ENCODE measurements at regions not wholly inside any gene's neighbourhood (a gene's known extent, or its start where the extent isn't known, plus 50 kb on each side); places are given as distances from the start of the nearest gene placed in this dataset.
A peak's percentile ranks its signal among the peaks of the same experiment; 100 is the strongest.
"Not testable (repeated sequence)": the region's sequence is repeated elsewhere in the genome, so short reads cannot be mapped to it uniquely, and the experiment has no call there.

DNA sequence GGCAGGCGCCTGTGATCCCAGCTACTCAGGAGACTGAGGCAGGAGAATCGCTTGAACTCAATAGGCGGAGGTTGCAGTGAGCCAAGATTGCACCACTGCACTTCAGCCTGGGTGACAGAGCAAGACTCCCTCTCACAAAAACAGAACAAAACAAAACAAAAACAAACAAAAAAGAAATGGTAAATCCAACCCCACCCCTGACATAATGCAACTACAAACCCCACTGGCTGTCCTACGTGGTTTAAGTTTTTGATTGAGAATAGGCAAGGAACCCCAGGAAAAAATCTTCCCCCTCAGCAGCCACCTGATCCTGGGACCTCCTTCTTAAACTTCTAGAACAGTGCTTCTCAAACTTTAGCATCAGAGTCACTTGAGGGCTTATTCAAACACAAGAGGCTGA is 123.1 kb downstream of the TRIM27 start:
- not testable (repeated sequence) for DNase-seq (ENCODE audit: low read depth, low spot score)

DNA sequence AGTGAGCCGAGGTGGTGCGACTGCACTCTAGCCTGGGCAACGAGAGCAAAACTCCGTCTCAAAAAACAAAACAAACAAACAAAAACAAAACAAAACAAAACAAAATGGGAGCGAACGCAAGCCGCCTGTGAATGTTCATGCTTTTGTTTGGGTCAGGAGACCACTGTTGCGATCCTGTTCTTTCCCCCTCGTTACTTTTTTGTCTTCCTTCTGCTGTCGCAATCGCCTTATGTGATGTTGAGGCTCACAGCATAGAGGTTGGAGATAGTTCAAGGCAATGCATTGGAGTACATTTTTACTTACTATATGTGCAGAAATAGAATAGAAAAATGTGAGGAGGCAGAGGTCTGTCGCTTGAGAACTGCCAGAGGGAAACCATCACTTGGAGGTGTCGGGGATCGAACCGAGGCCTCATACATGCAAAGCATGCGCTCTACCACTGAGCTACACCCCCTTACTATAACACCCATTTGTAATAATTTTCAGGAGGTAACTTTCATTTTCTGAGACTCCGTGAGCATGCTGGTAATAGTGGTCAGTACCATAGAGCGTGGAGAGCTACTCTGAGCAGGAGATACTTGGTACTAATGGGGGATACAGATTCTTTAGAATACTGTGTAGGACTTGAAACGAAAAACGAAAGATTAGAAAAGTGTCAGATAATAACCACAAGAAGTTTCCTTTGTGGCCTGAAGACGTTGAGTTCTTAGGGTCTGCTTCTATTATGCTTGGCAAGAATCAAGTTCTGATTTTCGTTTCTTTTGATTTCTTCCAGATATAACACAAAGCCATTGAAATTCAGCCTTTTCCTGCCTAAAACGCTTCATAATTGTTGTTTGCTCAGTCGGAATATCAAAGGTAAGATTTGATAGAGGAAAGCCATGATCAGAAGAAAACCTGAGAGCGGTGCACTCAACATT is 121.1 kb downstream of the TRIM27 start:
- no peak for DNase-seq (ENCODE audit: low read depth, low spot score)

DNA sequence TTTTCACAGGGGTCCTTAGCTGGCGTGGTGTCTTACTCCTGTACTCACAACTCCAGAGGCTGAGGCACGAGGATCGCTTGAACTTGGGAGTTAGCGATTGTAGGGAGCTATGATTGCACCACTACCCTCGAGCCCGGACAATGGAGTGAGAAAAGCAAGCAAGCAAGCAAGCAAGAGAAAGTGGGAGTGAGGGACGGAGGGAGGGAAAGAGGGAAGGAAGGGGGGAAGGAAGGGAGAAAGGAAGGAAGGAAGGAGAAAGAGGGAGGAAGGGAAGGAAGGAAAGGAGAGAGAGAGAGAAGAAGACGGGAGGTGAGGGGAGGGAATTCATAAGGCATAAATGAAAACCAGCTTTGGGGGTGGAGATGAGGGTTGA is 120.5 kb downstream of the TRIM27 start:
- DNase-seq (ENCODE audit: low read depth, low spot score) = no peak

DNA sequence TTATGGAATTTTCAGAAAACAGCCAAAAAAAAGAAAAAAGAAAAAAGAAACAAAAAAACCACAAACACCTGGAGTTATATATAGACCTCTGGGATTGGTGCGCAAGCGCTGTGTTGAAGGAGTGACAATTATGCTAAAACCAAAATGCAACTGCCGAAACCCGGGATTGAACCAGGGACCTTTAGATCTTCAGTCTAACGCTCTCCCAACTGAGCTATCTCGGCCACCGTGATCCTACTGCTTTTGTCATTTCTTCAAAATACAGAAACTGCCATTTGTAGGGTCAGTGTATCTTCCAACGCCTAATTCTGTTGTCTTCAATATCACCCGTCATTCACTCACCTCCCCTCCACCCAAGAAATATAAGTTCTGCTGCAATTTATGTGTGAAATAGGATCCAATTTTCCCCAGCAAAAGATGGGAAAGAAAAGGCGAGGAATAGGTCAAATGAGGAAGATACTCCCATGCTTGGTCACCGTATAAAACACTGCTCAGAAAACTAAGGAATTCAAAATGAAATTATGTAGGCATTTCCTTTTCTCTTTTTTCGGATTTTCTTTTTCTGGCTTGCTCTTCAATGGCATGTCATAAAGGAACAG is 116.0 kb downstream of the TRIM27 start:
- peak; percentile 58 for DNase-seq (ENCODE audit: low read depth, low spot score)

DNA sequence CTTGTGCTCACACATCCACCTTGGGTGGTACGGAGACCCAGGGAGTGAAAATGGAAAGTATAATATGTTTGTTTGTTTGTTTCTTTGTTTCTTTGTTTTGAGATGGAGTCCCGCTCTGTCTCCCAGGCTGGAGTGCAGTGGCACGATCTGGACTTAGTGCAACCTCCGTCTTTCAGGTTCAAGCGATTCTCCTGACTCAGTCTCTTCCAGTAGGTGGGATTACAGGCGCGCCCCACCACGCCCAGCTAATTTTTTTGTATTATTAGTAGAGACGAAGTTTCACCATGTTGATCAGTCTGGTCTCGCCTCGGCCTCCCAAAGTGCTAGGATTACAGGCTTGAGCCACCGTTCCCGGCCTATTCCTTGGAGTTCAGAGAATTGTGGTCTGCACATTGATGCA is 115.4 kb downstream of the TRIM27 start:
- DNase-seq (ENCODE audit: low read depth, low spot score) = no peak

DNA sequence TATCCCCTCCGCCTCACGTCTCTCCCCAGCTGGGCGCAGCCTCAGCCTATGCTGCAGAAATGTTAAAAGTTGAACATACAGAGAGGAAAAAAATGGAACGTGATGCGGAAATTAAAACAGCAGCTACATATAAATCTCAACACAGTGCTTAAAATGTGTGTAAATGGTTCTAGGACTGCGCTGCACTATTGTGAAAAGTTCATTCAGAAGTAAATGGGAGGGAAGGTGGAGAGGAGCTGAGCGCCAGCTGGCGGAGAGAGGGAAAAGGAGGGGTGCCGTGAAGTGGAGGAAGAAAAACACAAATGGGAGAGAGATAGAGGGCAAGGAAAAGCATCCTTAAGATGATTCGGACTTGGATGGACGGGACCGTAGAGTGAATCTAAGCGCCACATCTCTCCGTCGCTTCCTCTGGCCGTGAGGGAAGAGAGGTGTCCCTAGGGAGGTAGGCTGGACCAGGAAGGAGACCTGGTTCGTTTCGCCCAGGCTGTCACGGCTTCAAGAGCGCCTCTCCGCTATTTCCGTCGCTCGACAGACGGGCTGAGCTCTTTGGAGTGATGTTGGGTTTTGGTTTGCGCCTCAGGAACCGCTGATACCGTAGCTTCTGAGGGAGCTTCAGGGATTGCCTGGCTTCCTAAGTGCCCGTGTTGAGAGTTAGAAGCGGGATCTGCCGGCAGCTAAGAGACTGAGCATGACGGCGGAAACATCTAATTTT is 113.7 kb downstream of the TRIM27 start:
- no peak for DNase-seq (ENCODE audit: low read depth, low spot score)

DNA sequence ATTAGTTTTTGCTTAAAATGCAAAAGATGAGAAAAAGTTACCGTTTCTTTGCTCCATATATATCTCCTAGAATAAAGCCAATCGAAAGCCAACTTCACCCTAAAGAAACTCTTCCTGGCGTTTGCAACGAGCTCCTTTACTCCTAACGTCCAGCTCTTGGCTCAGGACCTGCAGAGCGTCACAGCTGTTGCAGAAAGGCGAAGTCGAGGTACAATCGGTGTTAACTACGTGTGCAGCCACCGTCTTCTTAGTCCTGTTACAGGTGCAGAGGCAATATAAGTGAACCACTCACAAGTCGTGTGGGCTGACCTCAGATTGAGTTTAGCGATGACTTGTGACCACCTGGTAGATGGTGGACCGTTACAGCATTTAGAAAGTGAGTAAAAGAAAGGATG is 113.1 kb downstream of the TRIM27 start:
- no peak for DNase-seq (ENCODE audit: low read depth, low spot score)

DNA sequence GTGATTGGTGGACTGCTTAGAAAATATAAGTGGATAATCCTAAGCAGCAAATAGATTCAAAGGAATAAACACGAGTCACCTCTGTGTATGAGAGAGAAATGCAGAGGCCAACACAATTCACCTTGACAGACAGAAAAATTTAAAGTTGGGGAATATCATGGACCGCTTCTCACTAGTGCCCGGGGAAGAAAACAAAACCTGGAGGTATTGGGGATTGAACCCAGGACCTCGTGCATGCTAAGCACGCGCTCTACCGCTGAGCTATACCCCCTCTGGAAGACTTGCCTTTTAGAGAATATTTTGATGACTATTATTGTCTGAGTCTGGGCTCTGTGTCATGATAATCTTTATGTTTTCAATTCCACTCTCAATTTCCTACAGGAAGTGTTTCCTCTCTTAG is 111.9 kb downstream of the TRIM27 start:
- no peak for DNase-seq (ENCODE audit: low read depth, low spot score)

DNA sequence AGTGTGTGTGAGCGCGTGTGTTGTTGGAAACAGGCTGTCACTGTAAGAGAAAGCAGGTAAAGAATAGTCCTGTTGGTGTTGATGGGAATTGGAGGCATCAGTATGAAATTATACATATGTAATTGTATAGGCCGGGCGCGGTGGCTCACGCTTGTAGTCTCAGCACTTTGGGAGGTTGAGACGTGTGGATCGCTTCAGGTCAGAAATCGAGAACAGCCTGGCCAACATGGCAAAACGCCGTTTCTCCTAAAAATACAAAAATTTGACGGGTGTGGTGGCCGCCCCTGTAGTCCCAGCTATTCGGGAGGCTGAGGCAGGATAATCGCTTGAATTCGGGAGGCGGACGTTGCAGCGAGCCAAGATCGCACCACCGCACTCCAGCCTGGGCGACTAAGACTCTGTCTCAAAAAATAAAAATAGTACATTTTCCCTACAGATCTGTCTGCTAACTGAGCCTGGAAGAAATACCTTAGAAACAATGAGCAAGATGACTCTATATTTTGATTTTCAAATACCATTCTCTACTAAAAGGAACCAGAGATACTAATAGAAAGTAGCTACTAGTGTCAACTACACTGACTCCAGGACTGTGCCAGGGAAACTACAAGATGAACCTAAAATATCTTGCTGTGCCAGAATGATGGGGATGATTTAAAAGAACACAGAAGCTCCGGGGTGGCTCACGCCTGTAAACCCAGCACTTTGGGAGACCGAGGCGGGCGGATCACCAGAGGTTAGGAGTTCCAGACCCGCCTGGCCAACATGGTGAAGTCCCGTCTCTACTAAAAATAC is 110.8 kb downstream of the TRIM27 start:
- DNase-seq (ENCODE audit: low read depth, low spot score) = no peak

DNA sequence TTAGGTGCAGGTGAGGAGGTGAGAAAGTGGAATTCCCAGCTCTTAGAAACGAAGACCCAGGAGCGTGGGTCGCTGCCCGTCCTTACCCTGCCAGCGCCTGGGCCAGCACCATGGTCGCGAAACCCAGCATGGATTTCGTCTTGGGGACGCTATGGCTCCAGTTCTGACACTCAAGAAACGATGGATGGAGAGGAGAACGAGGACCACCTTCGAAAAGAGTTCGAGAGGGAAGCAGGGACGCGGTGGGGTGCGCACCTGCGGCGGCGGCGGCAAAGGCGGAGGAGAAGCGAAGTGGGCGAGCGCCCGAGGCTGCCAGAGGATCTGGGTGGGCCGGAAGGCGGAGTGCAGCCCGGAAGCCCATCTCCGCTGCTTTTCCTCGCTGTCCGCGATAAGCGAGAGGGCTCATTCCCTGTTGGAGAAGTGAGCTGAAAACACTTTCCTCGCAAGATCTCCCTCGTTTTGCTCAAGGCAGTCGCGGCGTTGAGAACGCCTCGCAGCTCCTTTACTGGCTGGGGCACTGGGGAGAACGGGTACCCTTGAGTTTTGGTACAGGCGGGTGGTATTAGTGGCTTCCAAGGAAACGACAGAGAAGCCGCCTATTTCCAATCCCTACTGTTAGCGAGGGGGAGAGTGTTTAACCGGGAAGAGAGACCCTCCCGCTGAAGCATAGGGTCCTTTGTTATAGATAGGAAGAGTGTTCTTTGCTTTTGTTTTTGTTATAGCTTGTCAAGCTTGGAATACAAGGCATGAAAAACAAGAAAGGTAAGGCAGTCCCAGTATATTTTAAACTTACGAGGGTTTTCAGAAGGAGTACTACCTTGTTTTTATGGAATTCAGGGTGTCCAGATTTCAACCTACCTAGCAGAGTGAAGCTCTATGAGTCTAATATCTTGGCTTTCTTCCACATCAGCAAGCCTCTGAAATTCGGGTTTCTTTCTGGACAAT is 109.5 kb downstream of the TRIM27 start:
- no peak for DNase-seq (ENCODE audit: low read depth, low spot score)

DNA sequence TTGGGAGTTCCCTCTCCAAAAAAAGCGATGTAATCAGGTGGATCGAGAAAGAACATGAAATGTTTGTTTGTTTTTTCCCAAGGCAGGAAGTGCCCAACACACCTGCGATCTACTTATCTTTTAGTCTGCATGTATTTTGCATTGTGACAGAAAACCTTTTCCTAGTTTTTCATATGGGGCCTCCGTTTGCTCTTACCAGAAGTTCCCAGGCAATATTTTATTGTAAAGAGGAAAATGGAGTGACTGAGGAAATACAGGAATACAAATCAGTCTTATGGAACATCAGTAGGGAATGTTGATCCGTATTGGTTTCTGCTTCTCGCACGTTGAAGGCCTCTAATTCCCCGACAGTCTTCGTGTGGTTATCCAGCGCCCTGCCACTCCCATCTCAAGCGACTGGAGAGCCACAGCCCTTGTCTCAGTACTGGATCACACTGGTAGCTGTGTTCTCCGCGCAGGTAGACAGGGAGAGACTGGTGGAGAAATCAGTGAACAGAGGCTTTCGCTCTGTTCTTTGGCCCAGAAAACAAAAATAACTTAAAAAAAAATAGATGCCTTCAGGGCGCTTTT is 107.4 kb downstream of the TRIM27 start:
- DNase-seq (ENCODE audit: low read depth, low spot score) = no peak

DNA sequence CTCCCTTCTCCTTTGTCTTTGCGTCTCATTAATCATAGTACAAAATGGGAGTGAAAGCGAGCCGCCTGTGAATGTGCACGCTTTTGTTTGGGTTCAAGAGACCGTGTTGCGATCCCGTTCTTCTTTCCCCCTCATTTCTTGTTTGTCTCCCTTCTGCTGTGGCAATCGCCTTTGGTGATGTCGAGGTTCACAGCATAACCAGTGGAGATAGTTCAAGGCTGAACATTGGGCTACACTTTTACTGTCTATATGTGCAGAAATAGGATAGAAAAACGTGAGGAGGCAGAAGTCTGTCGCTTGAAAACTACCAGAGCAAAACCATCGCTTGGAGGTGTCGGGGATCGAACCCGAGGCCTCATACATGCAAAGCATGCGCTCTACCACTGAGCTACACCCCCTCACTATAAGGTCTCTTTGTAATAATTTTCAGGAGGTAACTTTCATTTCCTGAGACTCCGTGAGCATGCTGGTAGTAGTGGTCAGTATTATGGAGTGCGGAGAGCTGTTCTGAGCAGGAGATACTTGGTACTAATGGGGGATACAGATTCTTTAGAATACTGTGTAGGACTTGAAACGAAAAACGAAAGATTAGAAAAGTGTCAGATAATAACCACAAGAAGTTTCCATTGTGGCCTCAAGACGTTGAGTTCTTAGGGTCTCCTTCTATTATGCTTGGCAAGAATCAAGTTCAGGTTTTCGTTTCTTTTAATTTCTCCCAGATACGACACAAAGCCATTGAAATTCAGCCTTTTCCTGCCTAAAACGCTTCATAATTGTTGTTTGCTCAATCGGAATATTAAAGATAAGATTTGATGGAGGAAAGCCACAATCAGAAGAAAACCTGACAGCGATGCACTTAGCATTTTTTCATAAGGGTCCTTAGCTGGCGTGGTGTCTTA is 106.6 kb downstream of the TRIM27 start:
- peak; percentile 68 for DNase-seq (ENCODE audit: low read depth, low spot score)

DNA sequence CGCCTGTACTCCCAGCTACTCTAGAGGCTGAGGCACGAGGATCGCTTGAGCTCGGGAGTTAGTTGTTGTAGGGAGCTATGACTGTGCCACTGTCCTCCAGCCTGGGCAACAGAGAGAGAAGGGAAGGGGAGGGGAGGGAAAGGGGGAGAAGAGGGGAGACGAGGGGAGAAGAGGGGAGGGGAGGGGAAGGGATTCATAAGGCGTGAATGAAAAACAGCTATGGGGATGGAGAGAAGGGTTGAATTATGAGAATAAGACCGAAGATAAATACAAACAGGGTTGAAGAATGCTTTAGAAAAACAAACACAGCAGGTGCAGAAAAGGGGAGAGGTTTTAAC is 106.0 kb downstream of the TRIM27 start:
- no peak for DNase-seq (ENCODE audit: low read depth, low spot score)

DNA sequence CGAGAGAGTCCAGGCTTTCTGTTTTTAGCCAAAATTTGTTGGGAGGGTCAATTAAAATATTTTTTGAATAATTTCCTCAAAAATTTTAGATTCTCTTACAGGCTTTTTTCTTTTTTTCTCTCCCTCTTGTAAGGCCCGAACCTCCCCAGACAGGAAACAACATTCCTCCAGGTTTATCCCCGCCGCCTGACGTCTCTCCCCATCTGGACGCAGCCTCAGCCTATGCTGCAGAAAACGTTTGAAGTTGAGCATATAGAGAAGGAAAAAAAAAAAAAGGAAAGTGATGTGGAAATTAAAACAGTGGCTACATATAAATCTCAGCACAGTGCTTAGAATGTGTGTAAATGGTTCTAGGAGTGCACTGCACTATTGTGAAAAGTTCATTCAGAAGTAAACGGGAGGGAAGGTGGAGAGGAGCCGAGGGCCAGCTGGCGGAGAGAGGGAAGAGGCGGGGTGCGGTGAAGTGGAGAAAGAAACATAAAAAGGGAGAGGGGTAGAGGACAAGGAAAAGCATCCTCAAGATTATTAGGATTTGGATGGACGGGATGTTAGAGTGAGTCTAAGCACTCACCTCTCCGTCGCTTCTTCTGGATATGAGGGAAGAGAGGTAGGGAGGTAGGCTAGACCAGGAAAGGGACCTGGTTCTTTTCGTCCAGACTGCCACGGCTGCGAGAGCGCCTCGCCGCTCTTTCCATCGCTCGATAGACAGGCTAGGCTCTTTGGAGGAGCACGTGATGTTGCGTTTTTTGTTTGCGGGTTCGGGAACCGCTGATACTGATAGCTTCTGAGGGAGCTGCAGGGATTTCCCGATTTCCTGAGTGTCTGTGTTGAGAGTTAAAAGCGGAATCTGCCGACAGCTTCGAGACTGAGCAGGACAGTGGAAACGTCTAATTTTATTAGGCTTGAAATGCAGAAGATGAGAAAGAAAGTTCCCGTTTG is 98.7 kb downstream of the TRIM27 start:
- no peak for DNase-seq (ENCODE audit: low read depth, low spot score)

DNA sequence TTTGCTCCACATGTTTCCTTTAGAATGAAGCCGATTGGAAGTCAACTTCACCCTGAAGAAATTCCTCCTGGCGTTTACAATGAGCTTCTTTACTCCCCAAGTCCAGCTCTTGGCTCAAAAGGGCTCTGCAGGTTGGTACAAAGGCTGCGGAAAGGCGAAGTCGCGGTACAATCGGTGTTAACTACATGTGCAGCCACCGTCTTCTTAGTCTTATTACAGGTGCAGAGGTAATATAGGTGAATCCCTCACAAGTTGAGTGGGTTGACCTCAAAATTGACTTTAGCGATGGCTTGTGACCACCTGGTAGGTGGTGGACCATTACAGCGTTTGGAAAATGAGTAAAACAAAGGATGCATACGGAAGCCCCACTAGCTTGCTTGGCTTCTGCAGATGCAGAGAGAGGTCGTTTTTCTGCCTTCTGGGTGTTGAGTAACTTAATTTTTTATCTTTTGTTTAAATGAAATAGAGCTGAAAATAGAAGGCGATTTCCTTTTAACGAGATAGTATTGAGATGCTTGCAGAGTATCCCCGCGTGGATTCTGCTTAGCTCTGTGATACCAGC is 98.0 kb downstream of the TRIM27 start:
- DNase-seq (ENCODE audit: low read depth, low spot score) = no peak

DNA sequence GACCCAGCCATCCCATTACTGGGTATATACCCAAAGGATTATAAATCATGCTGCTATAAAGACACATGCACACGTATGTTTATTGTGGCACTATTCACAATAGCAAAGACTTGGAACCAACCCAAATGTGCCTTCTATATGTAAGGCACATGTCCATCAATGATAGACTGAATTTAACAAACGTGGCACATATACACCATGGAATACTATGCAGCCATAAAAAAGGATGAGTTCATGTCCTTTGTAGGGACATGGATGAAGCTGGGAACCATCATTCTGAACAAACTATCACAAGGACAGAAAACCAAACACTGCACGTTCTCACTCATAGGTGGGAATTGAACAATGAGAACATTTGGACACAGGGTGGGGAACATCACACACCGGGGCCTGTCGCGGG is 92.1 kb downstream of the TRIM27 start:
- DNase-seq (ENCODE audit: low read depth, low spot score) = not testable (repeated sequence)

DNA sequence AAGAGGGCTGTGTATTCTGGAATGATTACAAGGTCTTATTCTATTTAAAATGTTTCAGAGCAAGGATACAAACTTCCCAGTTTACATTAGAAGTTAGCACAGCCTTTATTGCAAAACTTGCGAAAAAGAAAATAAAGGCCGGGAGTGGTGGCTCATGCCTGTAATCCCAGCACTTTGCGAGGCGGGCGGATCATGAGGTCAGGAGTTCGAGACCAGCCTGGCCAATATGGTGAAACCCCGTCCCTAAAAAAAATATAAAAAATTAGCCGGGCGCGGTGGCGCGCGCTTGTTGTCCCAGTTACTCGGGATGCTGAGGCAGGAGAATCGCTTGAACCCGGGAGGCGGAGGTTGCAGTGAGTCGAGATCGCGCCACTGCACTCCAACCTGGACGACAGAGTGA is 87.1 kb downstream of the TRIM27 start:
- DNase-seq (ENCODE audit: low read depth, low spot score) = not testable (repeated sequence)

DNA sequence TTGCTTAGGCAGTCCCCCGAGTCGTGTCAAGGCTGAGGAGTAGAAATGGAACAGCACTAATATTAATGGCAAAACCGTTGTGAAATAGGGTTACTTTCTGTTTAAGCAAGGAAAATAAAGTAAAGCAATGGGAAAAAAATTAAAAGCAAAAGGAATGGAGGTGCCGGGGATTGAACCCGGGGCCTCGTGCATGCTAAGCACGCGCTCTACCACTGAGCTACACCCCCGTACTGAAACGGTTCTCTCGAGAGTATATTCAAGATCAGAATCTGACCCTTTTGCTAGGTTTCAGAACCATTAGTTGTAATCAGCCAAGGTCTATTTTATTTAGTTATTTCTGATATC is 85.5 kb downstream of the TRIM27 start:
- DNase-seq (ENCODE audit: low read depth, low spot score) = peak; percentile 80

Measured in astrocyte of the hippocampus (primary cell).